K562 (cell line): ENCODE measurements at regions not wholly inside any gene's neighbourhood (a gene's known extent, or its start where the extent isn't known, plus 50 kb on each side); places are given as distances from the start of the nearest gene placed in this dataset.

ENCODE experiments used
- ATAC-seq: fragments of 200-7000 bp; cut with Tn5 transposase; 3 replicates; pipeline ENCODE4 v1.9.1; 2020; ENCODE audit warnings: moderate library complexity
- BruUV-seq: library from RNA; stranded (reverse); fragments of 400-500 nt; replicated peaks from 2 replicates; lab custom pipeline; 2021; lab: Mats Ljungman, UMichigan
- CTCF ChIA-PET: fragments of 300-600 bp; formaldehyde crosslinking; extraction: SDS; loops from one replicate; lab custom pipeline; 2021; ENCODE audit warnings: low intra/inter-chr PET ratio; lab: Yijun Ruan, JAX
- POLR2A ChIA-PET: fragments of 300-600, 350-650 bp; sonication (Branson Sonifier 250); formaldehyde crosslinking; extraction: SDS; loops from one replicate; lab custom pipeline; 2021; ENCODE audit warnings: antibody characterized with exemption, inconsistent platforms; lab: Yijun Ruan, JAX
- DNase-seq, 4 experiments: peaks; one replicate each; pipeline versions ENCODE4 v3.0.0 to v3.0.0-alpha.2; 2011 to 2018; ENCODE audit warnings: low spot score in 3 of 4, mixed read lengths in 3 of 4; ENCODE audit errors: extremely low read depth in 1 of 4
- FAIRE-seq: peaks from 2 replicates; lab custom pipeline; 2011; peaks lifted over from hg19 to GRCh38; lab: Jason Lieb, UNC
- H2AFZ ChIP-seq: 2 replicates; pipeline ENCODE4 v1.6.0; 2011; ENCODE audit warnings: low read depth, low read length, control low read depth, inconsistent platforms
- H3K27ac ChIP-seq: fragments of 200-600 bp; 3 replicates; pipeline ENCODE4 v1.8.0; 2011; ENCODE audit warnings: low read depth, mild to moderate bottlenecking, control low read depth, inconsistent platforms, low read length, moderate library complexity, mixed read lengths; ENCODE audit errors: extremely low read depth
- H3K27me3 ChIP-seq, 2 experiments: fragments of 300-600 bp in 1 of 2; 2 replicates in 1 of 2; 3 replicates in 1 of 2; pipeline versions ENCODE4 v1.6.0 to v1.8.0; 2011; ENCODE audit warnings: inconsistent platforms in 2 of 2, low read length in 2 of 2, mild to moderate bottlenecking in 1 of 2, mixed read lengths in 1 of 2, moderate library complexity in 1 of 2; ENCODE audit not compliant: control insufficient read depth in 2 of 2, insufficient read depth in 2 of 2
- H3K36me3 ChIP-seq: fragments of 300-600 bp; 3 replicates; pipeline ENCODE4 v1.8.0; 2011; ENCODE audit warnings: mild to moderate bottlenecking, low read length, inconsistent platforms; ENCODE audit not compliant: control insufficient read depth, insufficient read depth
- H3K4me1 ChIP-seq, 2 experiments: fragments of 200-600 bp in 1 of 2; replicated peaks in 1 of 2; 2 replicates in 1 of 2; 3 replicates in 1 of 2; pipeline versions ENCODE4 v1.5.1 to v1.8.0; 2011; ENCODE audit warnings: inconsistent platforms in 2 of 2, low read length in 2 of 2, mild to moderate bottlenecking in 1 of 2, mixed read lengths in 1 of 2, moderate library complexity in 1 of 2; ENCODE audit not compliant: control insufficient read depth in 2 of 2, insufficient read depth in 2 of 2
- H3K4me2 ChIP-seq: 2 replicates; pipeline ENCODE4 v1.6.1; 2011; ENCODE audit warnings: low read length, control low read depth, inconsistent platforms, mixed read lengths; ENCODE audit not compliant: insufficient read depth
- H3K4me3 ChIP-seq: fragments of 200-600 bp; sonication (generic), shearing (Covaris generic); 2 replicates; pipeline ENCODE4 v1.5.1; 2016; ENCODE audit warnings: control low read depth, inconsistent platforms
- H3K79me2 ChIP-seq: fragments of 200-600 bp; 3 replicates; pipeline ENCODE4 v1.8.0; 2011; ENCODE audit warnings: low read length, inconsistent platforms; ENCODE audit not compliant: control insufficient read depth, insufficient read depth
- H3K9ac ChIP-seq, 2 experiments: 2 replicates each; pipeline versions ENCODE4 v1.6.0 to v1.6.1; 2011; ENCODE audit warnings: low read depth in 2 of 2, low read length in 2 of 2, control low read depth in 1 of 2, inconsistent platforms in 1 of 2, mild to moderate bottlenecking in 1 of 2, mixed read lengths in 1 of 2; ENCODE audit not compliant: insufficient read depth in 1 of 2
- H3K9me1 ChIP-seq: one replicate; pipeline ENCODE4 v1.6.0; 2011; ENCODE audit warnings: inconsistent platforms, mild to moderate bottlenecking, low read length, moderate library complexity; ENCODE audit not compliant: control insufficient read depth, insufficient read depth
- H3K9me3 ChIP-seq: replicated peaks from 2 replicates; pipeline ENCODE4 v1.5.1; 2011; ENCODE audit warnings: low read depth, low read length, inconsistent platforms; ENCODE audit not compliant: control insufficient read depth, insufficient read depth
- H4K20me1 ChIP-seq: replicated peaks from 2 replicates; pipeline ENCODE4 v1.6.1; 2011; ENCODE audit warnings: low read length, inconsistent platforms, mixed read lengths; ENCODE audit not compliant: control insufficient read depth, insufficient read depth
- ARID2 ChIP-seq: fragments of 450-650 bp; IDR thresholded peaks from 2 replicates; pipeline ENCODE4 v1.6.1; 2017; ENCODE audit warnings: antibody characterized with exemption, mild to moderate bottlenecking
- ATF6 ChIP-seq: sonication (generic); formaldehyde crosslinking; IDR thresholded peaks from 2 replicates; pipeline ENCODE4 v1.4.0; 2020; ENCODE audit warnings: mild to moderate bottlenecking, missing genetic modification reagents
- BRD9 ChIP-seq: fragments of 450-650 bp; IDR thresholded peaks from 2 replicates; pipeline ENCODE4 v1.6.1; 2018; ENCODE audit warnings: low read depth; ENCODE audit not compliant: partially characterized antibody
- COPS2 ChIP-seq: fragments of 450-650 bp; conservative IDR thresholded peaks from 2 replicates; pipeline ENCODE4 v1.6.1; 2016; ENCODE audit warnings: mild to moderate bottlenecking, moderate library complexity
- EHMT2 ChIP-seq: fragments of 450-650 bp; IDR thresholded peaks from 2 replicates; pipeline ENCODE4 v1.6.1; 2018; ENCODE audit warnings: antibody characterized with exemption
- EP400 ChIP-seq: fragments of 450-650 bp; IDR thresholded peaks from 2 replicates; pipeline ENCODE4 v1.6.1; 2017; ENCODE audit warnings: antibody characterized with exemption, mild to moderate bottlenecking, moderate library complexity
- FOXA3 ChIP-seq, 2 experiments: fragments of 450-650 bp in 1 of 2; sonication (generic) in 1 of 2; formaldehyde crosslinking; IDR thresholded peaks in 1 of 2; conservative IDR thresholded peaks in 1 of 2; 2 replicates each; pipeline versions ENCODE4 v1.4.0 to v1.8.0; 2020 to 2022; ENCODE audit warnings: mild to moderate bottlenecking in 2 of 2, missing genetic modification reagents in 1 of 2
- GTF3C2 ChIP-seq: IDR thresholded peaks from 3 replicates; pipeline ENCODE4 v1.6.1; 2011; ENCODE audit warnings: borderline replicate concordance, mild to moderate bottlenecking, moderate library complexity; ENCODE audit not compliant: insufficient read length; ENCODE audit errors: extremely low read depth
- HSF4 ChIP-seq: fragments of 250-450 bp; sonication (Bioruptor Pico); IDR thresholded peaks from 2 replicates; pipeline ENCODE4 v2.1.2; 2022; ENCODE audit warnings: mild to moderate bottlenecking, moderate library complexity, borderline replicate concordance
- MXI1 ChIP-seq: IDR thresholded peaks from 2 replicates; pipeline ENCODE4 v1.6.1; 2011; ENCODE audit warnings: low read depth, mild to moderate bottlenecking, improper control_type of control experiment, low read length
- SMC3 ChIP-seq: conservative IDR thresholded peaks from 2 replicates; pipeline ENCODE4 v1.6.1; 2011; ENCODE audit warnings: low read depth, low read length, improper control_type of control experiment; ENCODE audit not compliant: insufficient read depth
- TAF15 ChIP-seq: fragments of 200-400 bp; formaldehyde crosslinking; IDR thresholded peaks from 2 replicates; pipeline ENCODE4 v1.6.1; 2017; ENCODE audit warnings: mild to moderate bottlenecking, low read depth, low read length, moderate library complexity
- TCF7L2 ChIP-seq: fragments of 150-350 bp; IDR thresholded peaks from 2 replicates; pipeline ENCODE4 v1.6.1; 2016; ENCODE audit warnings: low read depth, mild to moderate bottlenecking, low read length, moderate library complexity
- ZC3H4 ChIP-seq: sonication (generic); formaldehyde crosslinking; IDR thresholded peaks from 2 replicates; pipeline ENCODE4 v1.9.0; 2021; ENCODE audit warnings: missing genetic modification reagents, borderline replicate concordance
- WGBS: fragments of 100-300 bp; shearing (Covaris generic); methylation state at CpG from one replicate; pipeline ENCODE4 v1.1.6; 2016; ENCODE audit warnings: low coverage, mixed read lengths; ENCODE audit not compliant: insufficient coverage; ENCODE audit errors: missing lambda C conversion rate; 5-methylcytosine and 5-hydroxymethylcytosine counted together
- in situ Hi-C: fragments of 300-500 bp; cut with MboI; formaldehyde crosslinking; loops from 4 replicates; pipeline ENCODE4 v1.15.0; 2018; ENCODE audit warnings: inconsistent platforms, mixed read lengths
- intact Hi-C: fragments of 100-400 bp; cut with micrococcal nuclease; formaldehyde crosslinking; loops from 2 replicates; pipeline ENCODE4 v1.14.2; 2022

GRCh38 chr22:48869161-48869560 is 958.5 kb downstream of the BRD1 start:
- Histone ChIP-seq H3K4me2 (no peak overlapping the region), H3K4me3 (no peak overlapping the region), H3K9me1 (no peaks in the 10 kb centered on the region), H3K27ac (no peak overlapping the region), H3K9ac (no peak overlapping the region), H3K27me3 (peaks cover 0 to 9% of the 10 kb centered on the region in 2 experiments; a peak in 1 of 5 replicates), H2AFZ (no peak overlapping the region), H3K36me3 (no peaks in the 10 kb centered on the region), H3K9me3 (no peaks in the 10 kb centered on the region), H3K4me1 (no peaks in the 10 kb centered on the region), H4K20me1 (no peaks in the 10 kb centered on the region), H3K79me2 (no peaks in the 10 kb centered on the region)
- in situ Hi-C loops (no loop called here), intact Hi-C loops (no loop called here)
- ATAC-seq (no peak), FAIRE-seq (no peak), DNase-seq (no peak)
- TF ChIP-seq HSF4 (CRISPR knock-in tag): no peak
- no peak for TF ChIP-seq EHMT2
- TF ChIP-seq ATF6: no peak
- no peak for TF ChIP-seq ZC3H4 (CRISPR knock-in tag)
- TF ChIP-seq FOXA3 (CRISPR knock-in tag; conservative IDR thresholded peaks at IDR 0.05 in 1 of 2, IDR thresholded peaks at IDR 0.05 in 1 of 2): no peak
- no peak for TF ChIP-seq GTF3C2
- no peak for TF ChIP-seq MXI1
- TF ChIP-seq COPS2: no peak
- no peak for TF ChIP-seq EP400
- TF ChIP-seq SMC3: no peak
- no peak for TF ChIP-seq TAF15
- TF ChIP-seq ARID2: no peak
- TF ChIP-seq BRD9: no peak
- TF ChIP-seq TCF7L2: no peak
- 1% methylated on average over 10 of the region's 12 CpGs for WGBS
- ChIA-PET CTCF (no interaction called here), POLR2A (no interaction called here)
- BruUV-seq: no TSS peak
